PC-9 (cell line): ENCODE measurements at regions not wholly inside any gene's neighbourhood (a gene's known extent, or its start where the extent isn't known, plus 50 kb on each side); places are given as distances from the start of the nearest gene placed in this dataset.
A peak's percentile ranks its signal among the peaks of the same experiment; 100 is the strongest.

Experiments used
- BruUV-seq: library from RNA; stranded (reverse); fragments of 400-500 nt; replicated peaks from 2 replicates; lab custom pipeline; 2021; lab: Mats Ljungman, UMichigan
- CTCF ChIA-PET: fragments of 300-600 bp; sonication (Branson Sonifier 250); formaldehyde crosslinking; loops from one replicate; lab custom pipeline; 2022; ENCODE audit warnings: antibody characterized with exemption; lab: Charles Lee
- POLR2A ChIA-PET: fragments of 300-600 bp; sonication (Branson Sonifier 250); formaldehyde crosslinking; loops from one replicate; lab custom pipeline; 2022; ENCODE audit warnings: antibody characterized with exemption; ENCODE audit not compliant: unreplicated experiment; lab: Charles Lee
- DNase-seq, 2 experiments: peaks; one replicate each; pipeline versions ENCODE4 v3.0.0 to v3.0.0-alpha.2; 2015 to 2022; ENCODE audit warnings: mixed read lengths in 1 of 2
- H2AFZ ChIP-seq: fragments of 200-600 bp; sonication (generic); 2 replicates; pipeline ENCODE4 v1.8.1; 2017; ENCODE audit warnings: antibody characterized with exemption
- H3F3A ChIP-seq: fragments of 200-600 bp; sonication (generic); 2 replicates; pipeline ENCODE4 v1.8.1; 2017; ENCODE audit warnings: antibody characterized with exemption, mild to moderate bottlenecking, low read depth; ENCODE audit not compliant: insufficient read depth
- H3K27ac ChIP-seq: fragments of 200-600 bp; sonication (generic); 2 replicates; pipeline ENCODE4 v1.6.1; 2016; ENCODE audit warnings: mixed run types
- H3K27me3 ChIP-seq: fragments of 200-600 bp; sonication (generic); 2 replicates; pipeline ENCODE4 v1.6.1; 2016; ENCODE audit warnings: low read depth, mixed run types; ENCODE audit not compliant: insufficient read depth
- H3K36me3 ChIP-seq: fragments of 200-600 bp; sonication (generic); 2 replicates; pipeline ENCODE4 v1.6.1; 2016; ENCODE audit warnings: low read depth, mixed run types
- H3K4me1 ChIP-seq: fragments of 200-600 bp; sonication (generic); replicated peaks from 2 replicates; pipeline ENCODE4 v1.6.1; 2016; ENCODE audit warnings: mixed run types; ENCODE audit not compliant: insufficient read depth
- H3K4me2 ChIP-seq: fragments of 200-600 bp; sonication (generic); 2 replicates; pipeline ENCODE4 v1.6.1; 2017; ENCODE audit warnings: mixed run types
- H3K4me3 ChIP-seq: fragments of 200-600 bp; sonication (generic); 2 replicates; pipeline ENCODE4 v1.6.1; 2016; ENCODE audit warnings: mixed run types
- H3K79me2 ChIP-seq: fragments of 200-600 bp; sonication (generic); 2 replicates; pipeline ENCODE4 v1.6.1; 2017; ENCODE audit warnings: low read depth, mixed run types
- H3K9me2 ChIP-seq: fragments of 200-600 bp; sonication (generic); 2 replicates; pipeline ENCODE4 v1.8.1; 2017; ENCODE audit warnings: mild to moderate bottlenecking; ENCODE audit not compliant: insufficient read depth
- H3K9me3 ChIP-seq: fragments of 200-600 bp; sonication (generic); 2 replicates; pipeline ENCODE4 v1.8.1; 2016; ENCODE audit warnings: low read depth; ENCODE audit not compliant: insufficient read depth
- H4K20me1 ChIP-seq: fragments of 200-600 bp; sonication (generic); 2 replicates; pipeline ENCODE4 v1.8.1; 2017; ENCODE audit not compliant: insufficient read depth
- CTCF ChIP-seq: fragments of 200-600 bp; sonication (generic); conservative IDR thresholded peaks from 2 replicates; pipeline ENCODE4 v1.6.1; 2017; ENCODE audit warnings: mixed run types, antibody characterized with exemption, mild to moderate bottlenecking, moderate library complexity
- EZH2 ChIP-seq: fragments of 200-600 bp; sonication (generic); IDR thresholded peaks from 2 replicates; pipeline ENCODE4 v1.8.0; 2017; ENCODE audit warnings: antibody characterized with exemption, low read depth
- intact Hi-C: fragments of 100-400 bp; cut with micrococcal nuclease; formaldehyde crosslinking; loops from one replicate; pipeline ENCODE4 v1.10.0; 2022; ENCODE audit not compliant: unreplicated experiment

GRCh38 chr20:63116412-63117106 is 99.4 kb downstream of the YTHDF1 start:
- H3K9me3 ChIP-seq: no peaks in the 10 kb centered on the region
- no TSS peak for BruUV-seq
- no peak overlapping the region for H3K27ac ChIP-seq
- peaks cover 100% of the 10 kb centered on the region for H3K27me3 ChIP-seq
- no peak overlapping the region for H3K4me3 ChIP-seq
- TF ChIP-seq CTCF (no peak), EZH2 (no peak)
- H3F3A ChIP-seq: no peaks in the 10 kb centered on the region
- ChIA-PET POLR2A (no interaction called here), CTCF (no interaction called here)
- no peak overlapping the region for H2AFZ ChIP-seq
- H4K20me1 ChIP-seq: no peaks in the 10 kb centered on the region
- DNase-seq: peak in 1 of 2 experiments; percentile 32
- H3K4me1 ChIP-seq: no peaks in the 10 kb centered on the region
- no peaks in the 10 kb centered on the region for H3K36me3 ChIP-seq
- no peak overlapping the region for H3K4me2 ChIP-seq
- H3K9me2 ChIP-seq: no peaks in the 10 kb centered on the region
- intact Hi-C loops: no loop called here
- H3K79me2 ChIP-seq: no peaks in the 10 kb centered on the region

GRCh38 chr20:63115651-63116411 is 100.1 kb downstream of the YTHDF1 start:
- Histone ChIP-seq H3F3A (no peaks in the 10 kb centered on the region), H3K4me3 (no peak overlapping the region), H3K9me3 (no peaks in the 10 kb centered on the region), H3K9me2 (no peaks in the 10 kb centered on the region), H4K20me1 (no peaks in the 10 kb centered on the region), H3K27me3 (peaks cover 100% of the 10 kb centered on the region), H3K36me3 (no peaks in the 10 kb centered on the region), H3K4me1 (no peaks in the 10 kb centered on the region), H3K27ac (no peak overlapping the region), H3K4me2 (no peak overlapping the region), H3K79me2 (no peaks in the 10 kb centered on the region), H2AFZ (no peak overlapping the region)
- TF ChIP-seq EZH2: no peak
- TF ChIP-seq CTCF: no peak
- POLR2A ChIA-PET: no interaction called here
- intact Hi-C loops: no loop called here
- BruUV-seq: no TSS peak
- DNase-seq: no peak
- CTCF ChIA-PET: no interaction called here

GRCh38 chr20:63114693-63115311 is 101.1 kb downstream of the YTHDF1 start:
- no peaks in the 10 kb centered on the region for H3K4me1 ChIP-seq
- H3K79me2 ChIP-seq: no peaks in the 10 kb centered on the region
- H3K27me3 ChIP-seq: peaks cover 100% of the 10 kb centered on the region
- no TSS peak for BruUV-seq
- no peak overlapping the region for H3K27ac ChIP-seq
- no peak overlapping the region for H2AFZ ChIP-seq
- no peak overlapping the region for H3K4me2 ChIP-seq
- CTCF ChIA-PET: no interaction called here
- no peak for TF ChIP-seq EZH2
- no peak for TF ChIP-seq CTCF
- H3K4me3 ChIP-seq: no peak overlapping the region
- H3K36me3 ChIP-seq: no peaks in the 10 kb centered on the region
- H3K9me2 ChIP-seq: no peaks in the 10 kb centered on the region
- no peak for DNase-seq
- no peaks in the 10 kb centered on the region for H3K9me3 ChIP-seq
- no peaks in the 10 kb centered on the region for H4K20me1 ChIP-seq
- POLR2A ChIA-PET: no interaction called here
- no peaks in the 10 kb centered on the region for H3F3A ChIP-seq
- intact Hi-C loops: no loop called here
